ENCODE measurements at regions not wholly inside any gene's neighbourhood (a gene's known extent, or its start where the extent isn't known, plus 50 kb on each side); places are given as distances from the start of the nearest gene placed in this dataset.
A peak's percentile ranks its signal among the peaks of the same experiment; 100 is the strongest.

DNA sequence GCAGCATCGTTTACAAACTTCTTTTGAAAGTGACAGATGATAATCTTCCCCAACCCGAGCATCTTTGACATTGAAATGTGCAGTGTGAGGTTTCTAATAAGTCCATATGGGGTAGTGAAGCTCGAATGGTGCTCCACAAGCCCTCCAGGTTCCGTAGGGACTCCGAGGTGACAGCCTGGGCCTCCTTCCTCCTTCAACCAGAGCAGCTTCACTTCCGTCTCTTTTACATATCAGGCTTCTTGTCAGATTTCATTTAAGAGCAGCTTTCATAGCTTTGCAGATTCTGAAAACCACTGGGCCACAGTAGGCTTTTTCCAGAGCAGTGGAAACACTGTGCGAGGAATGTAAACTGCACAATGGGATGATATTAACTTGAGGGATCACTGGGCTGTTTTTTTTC is 103.6 kb upstream of the CPM start:
- 100% methylated on average over 3 of the region's 7 CpGs for WGBS (ENCODE audit: insufficient coverage)
- H3K79me2 ChIP-seq (ENCODE audit: insufficient read depth, low read length) = no peaks in the 10 kb centered on the region
- H3K9ac ChIP-seq (ENCODE audit: insufficient read depth, low read length, poor library complexity, severe bottlenecking) = no peak overlapping the region
- Mint-ChIP-seq H3K36me3 (no peaks in the 10 kb centered on the region), H3K4me3 (no peak overlapping the region), H3K4me1 (peaks cover 14% of the 10 kb centered on the region), H3K9me3 (peaks cover 0 to 2% (median 0%) of the 10 kb centered on the region in 7 donors), H3K27ac (peak overlapping the region in 1 of 7 donors; percentile 1), H3K27me3 (ENCODE audit: low read depth in 3 of 3) (peaks cover 0 to 2% (median 2%) of the 10 kb centered on the region in 3 donors)
- no peak overlapping the region for H3K4me3 ChIP-seq (replicated peaks in 1 of 3; ENCODE audit: low read depth in 2 of 3, low read length in 3 of 3)
- intact Hi-C loops (cut with micrococcal nuclease) = no loop called here
- no peaks in the 10 kb centered on the region for H3K9me3 ChIP-seq (replicated peaks in 1 of 2; ENCODE audit: control insufficient read depth in 1 of 2, insufficient read depth in 1 of 2, low read length in 2 of 2)
- H3K4me2 ChIP-seq (replicated peaks; ENCODE audit: extremely low read depth, low read length, poor library complexity, severe bottlenecking) = no peak overlapping the region
- H3K4me1 ChIP-seq (ENCODE audit: control insufficient read depth in 1 of 2, insufficient read depth in 2 of 2, low read length in 2 of 2) = peaks cover 18 to 19% of the 10 kb centered on the region in 2 donors
- TF ChIP-seq, protein P1, sequence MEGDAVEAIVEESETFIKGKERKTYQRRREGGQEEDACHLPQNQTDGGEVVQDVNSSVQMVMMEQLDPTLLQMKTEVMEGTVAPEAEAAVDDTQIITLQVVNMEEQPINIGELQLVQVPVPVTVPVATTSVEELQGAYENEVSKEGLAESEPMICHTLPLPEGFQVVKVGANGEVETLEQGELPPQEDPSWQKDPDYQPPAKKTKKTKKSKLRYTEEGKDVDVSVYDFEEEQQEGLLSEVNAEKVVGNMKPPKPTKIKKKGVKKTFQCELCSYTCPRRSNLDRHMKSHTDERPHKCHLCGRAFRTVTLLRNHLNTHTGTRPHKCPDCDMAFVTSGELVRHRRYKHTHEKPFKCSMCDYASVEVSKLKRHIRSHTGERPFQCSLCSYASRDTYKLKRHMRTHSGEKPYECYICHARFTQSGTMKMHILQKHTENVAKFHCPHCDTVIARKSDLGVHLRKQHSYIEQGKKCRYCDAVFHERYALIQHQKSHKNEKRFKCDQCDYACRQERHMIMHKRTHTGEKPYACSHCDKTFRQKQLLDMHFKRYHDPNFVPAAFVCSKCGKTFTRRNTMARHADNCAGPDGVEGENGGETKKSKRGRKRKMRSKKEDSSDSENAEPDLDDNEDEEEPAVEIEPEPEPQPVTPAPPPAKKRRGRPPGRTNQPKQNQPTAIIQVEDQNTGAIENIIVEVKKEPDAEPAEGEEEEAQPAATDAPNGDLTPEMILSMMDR (IDR thresholded peaks at IDR 0.05) = no peak
- no peak overlapping the region for H2AFZ ChIP-seq (ENCODE audit: insufficient read depth, low read depth, low read length, poor library complexity, severe bottlenecking)
- no peak for DNase-seq
- H4K20me1 ChIP-seq (ENCODE audit: insufficient read depth, low read length) = no peaks in the 10 kb centered on the region
- no peaks in the 10 kb centered on the region for H3K27me3 ChIP-seq (ENCODE audit: control insufficient read depth in 2 of 2, insufficient read depth in 2 of 2, low read length in 2 of 2)
- no peak overlapping the region for H3K27ac ChIP-seq (ENCODE audit: low read depth in 1 of 2, low read length in 2 of 2)
- H3K36me3 ChIP-seq (replicated peaks in 1 of 2; ENCODE audit: control insufficient read depth in 1 of 2, insufficient read depth in 2 of 2, low read length in 2 of 2) = no peaks in the 10 kb centered on the region

DNA sequence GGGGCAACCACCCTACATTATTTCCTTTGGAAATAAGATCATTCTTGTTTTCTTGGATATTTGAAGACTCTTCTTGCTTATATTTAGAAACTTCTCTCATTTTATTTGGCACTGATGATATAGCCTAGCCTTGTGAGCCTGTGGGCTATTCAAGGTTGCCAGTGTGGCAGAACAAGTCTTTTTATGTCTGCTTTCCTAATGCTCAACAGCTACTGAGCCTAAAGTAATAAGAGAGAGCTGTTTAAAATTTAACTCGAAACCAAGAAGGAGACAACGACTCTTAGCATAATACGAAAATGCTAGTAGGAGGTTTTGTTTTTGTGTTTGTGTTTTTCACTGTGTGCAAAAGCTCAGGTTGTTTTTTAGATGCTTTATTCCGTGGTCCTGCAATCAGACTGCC is 104.0 kb upstream of the CPM start:
- no peak overlapping the region for H3K4me3 Mint-ChIP-seq
- no peaks in the 10 kb centered on the region for H3K79me2 ChIP-seq (ENCODE audit: insufficient read depth, low read length)
- no peak overlapping the region for H3K4me3 ChIP-seq (replicated peaks in 1 of 3; ENCODE audit: low read depth in 2 of 3, low read length in 3 of 3)
- H3K36me3 ChIP-seq (replicated peaks in 1 of 2; ENCODE audit: control insufficient read depth in 1 of 2, insufficient read depth in 2 of 2, low read length in 2 of 2) = no peaks in the 10 kb centered on the region
- H4K20me1 ChIP-seq (ENCODE audit: insufficient read depth, low read length) = no peaks in the 10 kb centered on the region
- H3K27me3 Mint-ChIP-seq (ENCODE audit: low read depth in 3 of 3) = peaks cover under 1 to 2% (median 2%) of the 10 kb centered on the region in 3 donors
- 100% methylated on average over 3 of the region's 4 CpGs for WGBS (ENCODE audit: insufficient coverage)
- no peak overlapping the region for H3K4me2 ChIP-seq (replicated peaks; ENCODE audit: extremely low read depth, low read length, poor library complexity, severe bottlenecking)
- H3K9me3 ChIP-seq (replicated peaks in 1 of 2; ENCODE audit: control insufficient read depth in 1 of 2, insufficient read depth in 1 of 2, low read length in 2 of 2) = no peaks in the 10 kb centered on the region
- peak overlapping the region in 1 of 7 donors; percentile 57 for H3K27ac Mint-ChIP-seq
- peaks cover 0 to 2% (median 0%) of the 10 kb centered on the region in 7 donors for H3K9me3 Mint-ChIP-seq
- H3K4me1 ChIP-seq (ENCODE audit: control insufficient read depth in 1 of 2, insufficient read depth in 2 of 2, low read length in 2 of 2) = peaks cover 18 to 19% of the 10 kb centered on the region in 2 donors
- no peak overlapping the region for H3K27ac ChIP-seq (ENCODE audit: low read depth in 1 of 2, low read length in 2 of 2)
- intact Hi-C loops (cut with micrococcal nuclease) = no loop called here
- TF ChIP-seq, protein P1 (IDR thresholded peaks at IDR 0.05) = no peak
- peaks cover 14% of the 10 kb centered on the region for H3K4me1 Mint-ChIP-seq
- no peaks in the 10 kb centered on the region for H3K36me3 Mint-ChIP-seq
- no peak for DNase-seq
- H3K27me3 ChIP-seq (ENCODE audit: control insufficient read depth in 2 of 2, insufficient read depth in 2 of 2, low read length in 2 of 2) = no peaks in the 10 kb centered on the region
- no peak overlapping the region for H3K9ac ChIP-seq (ENCODE audit: insufficient read depth, low read length, poor library complexity, severe bottlenecking)
- H2AFZ ChIP-seq (ENCODE audit: insufficient read depth, low read depth, low read length, poor library complexity, severe bottlenecking) = no peak overlapping the region

Measured in CD14-positive monocyte (primary cell).